ENCODE measurements at regions not wholly inside any gene's neighbourhood (a gene's known extent, or its start where the extent isn't known, plus 50 kb on each side); places are given as distances from the start of the nearest gene placed in this dataset.

DNA sequence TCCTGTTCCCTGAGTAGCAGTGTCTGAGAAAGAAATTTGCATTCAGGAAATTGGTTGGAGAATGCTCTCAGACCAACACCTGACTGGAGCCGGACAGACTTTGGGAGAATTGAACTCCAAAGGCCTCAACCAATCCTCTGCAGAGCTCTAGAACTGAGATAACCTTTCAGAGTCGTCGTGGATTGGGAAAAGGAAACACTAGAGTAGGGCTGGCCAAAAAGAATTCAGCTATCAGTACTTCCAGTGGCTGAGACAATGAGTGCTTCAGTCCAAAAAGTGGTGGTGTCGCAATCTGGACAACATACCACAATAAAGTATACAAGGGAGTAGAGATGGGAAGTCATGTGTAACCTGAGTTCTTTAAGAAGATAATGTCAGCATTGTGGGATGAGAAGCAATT is 377.1 kb downstream of the SLC16A7 start:
- TF ChIP-seq, protein P1, sequence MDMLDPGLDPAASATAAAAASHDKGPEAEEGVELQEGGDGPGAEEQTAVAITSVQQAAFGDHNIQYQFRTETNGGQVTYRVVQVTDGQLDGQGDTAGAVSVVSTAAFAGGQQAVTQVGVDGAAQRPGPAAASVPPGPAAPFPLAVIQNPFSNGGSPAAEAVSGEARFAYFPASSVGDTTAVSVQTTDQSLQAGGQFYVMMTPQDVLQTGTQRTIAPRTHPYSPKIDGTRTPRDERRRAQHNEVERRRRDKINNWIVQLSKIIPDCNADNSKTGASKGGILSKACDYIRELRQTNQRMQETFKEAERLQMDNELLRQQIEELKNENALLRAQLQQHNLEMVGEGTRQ (CRISPR knock-in tag; IDR thresholded peaks at IDR 0.05) = no peak
- no peak for TF ChIP-seq ZNF138 (CRISPR knock-in tag; conservative IDR thresholded peaks at IDR 0.05)
- TF ChIP-seq JUN (CRISPR knock-in tag; IDR thresholded peaks at IDR 0.05) = no peak
- no peak for TF ChIP-seq NR3C1 (CRISPR knock-in tag; conservative IDR thresholded peaks at IDR 0.05; ENCODE audit: low read depth)
- TF ChIP-seq, protein P2, sequence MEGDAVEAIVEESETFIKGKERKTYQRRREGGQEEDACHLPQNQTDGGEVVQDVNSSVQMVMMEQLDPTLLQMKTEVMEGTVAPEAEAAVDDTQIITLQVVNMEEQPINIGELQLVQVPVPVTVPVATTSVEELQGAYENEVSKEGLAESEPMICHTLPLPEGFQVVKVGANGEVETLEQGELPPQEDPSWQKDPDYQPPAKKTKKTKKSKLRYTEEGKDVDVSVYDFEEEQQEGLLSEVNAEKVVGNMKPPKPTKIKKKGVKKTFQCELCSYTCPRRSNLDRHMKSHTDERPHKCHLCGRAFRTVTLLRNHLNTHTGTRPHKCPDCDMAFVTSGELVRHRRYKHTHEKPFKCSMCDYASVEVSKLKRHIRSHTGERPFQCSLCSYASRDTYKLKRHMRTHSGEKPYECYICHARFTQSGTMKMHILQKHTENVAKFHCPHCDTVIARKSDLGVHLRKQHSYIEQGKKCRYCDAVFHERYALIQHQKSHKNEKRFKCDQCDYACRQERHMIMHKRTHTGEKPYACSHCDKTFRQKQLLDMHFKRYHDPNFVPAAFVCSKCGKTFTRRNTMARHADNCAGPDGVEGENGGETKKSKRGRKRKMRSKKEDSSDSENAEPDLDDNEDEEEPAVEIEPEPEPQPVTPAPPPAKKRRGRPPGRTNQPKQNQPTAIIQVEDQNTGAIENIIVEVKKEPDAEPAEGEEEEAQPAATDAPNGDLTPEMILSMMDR (IDR thresholded peaks at IDR 0.05) = no peak
- TF ChIP-seq SP1 (CRISPR knock-in tag; conservative IDR thresholded peaks at IDR 0.05) = no peak
- TF ChIP-seq, protein P3, sequence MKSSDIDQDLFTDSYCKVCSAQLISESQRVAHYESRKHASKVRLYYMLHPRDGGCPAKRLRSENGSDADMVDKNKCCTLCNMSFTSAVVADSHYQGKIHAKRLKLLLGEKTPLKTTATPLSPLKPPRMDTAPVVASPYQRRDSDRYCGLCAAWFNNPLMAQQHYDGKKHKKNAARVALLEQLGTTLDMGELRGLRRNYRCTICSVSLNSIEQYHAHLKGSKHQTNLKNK (CRISPR knock-in tag; IDR thresholded peaks at IDR 0.05) = no peak
- TF ChIP-seq, protein P4, sequence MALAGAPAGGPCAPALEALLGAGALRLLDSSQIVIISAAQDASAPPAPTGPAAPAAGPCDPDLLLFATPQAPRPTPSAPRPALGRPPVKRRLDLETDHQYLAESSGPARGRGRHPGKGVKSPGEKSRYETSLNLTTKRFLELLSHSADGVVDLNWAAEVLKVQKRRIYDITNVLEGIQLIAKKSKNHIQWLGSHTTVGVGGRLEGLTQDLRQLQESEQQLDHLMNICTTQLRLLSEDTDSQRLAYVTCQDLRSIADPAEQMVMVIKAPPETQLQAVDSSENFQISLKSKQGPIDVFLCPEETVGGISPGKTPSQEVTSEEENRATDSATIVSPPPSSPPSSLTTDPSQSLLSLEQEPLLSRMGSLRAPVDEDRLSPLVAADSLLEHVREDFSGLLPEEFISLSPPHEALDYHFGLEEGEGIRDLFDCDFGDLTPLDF (CRISPR knock-in tag; IDR thresholded peaks at IDR 0.05) = no peak
- TF ChIP-seq NFATC4 (CRISPR knock-in tag; IDR thresholded peaks at IDR 0.05) = no peak
- no peak for TF ChIP-seq CBFB (CRISPR knock-in tag; IDR thresholded peaks at IDR 0.05; ENCODE audit: low read depth)
- no peak for TF ChIP-seq ZNF416 (CRISPR knock-in tag; IDR thresholded peaks at IDR 0.05)
- TF ChIP-seq TEAD1 (CRISPR knock-in tag; IDR thresholded peaks at IDR 0.05) = no peak
- no peak for TF ChIP-seq IRF2 (CRISPR knock-in tag; IDR thresholded peaks at IDR 0.05; ENCODE audit: borderline replicate concordance, low read depth)
